Common myeloid progenitor, CD34-positive (primary cell): ENCODE measurements at regions not wholly inside any gene's neighbourhood (a gene's known extent, or its start where the extent isn't known, plus 50 kb on each side); places are given as distances from the start of the nearest gene placed in this dataset.

Source experiments
- CTCF ChIA-PET: fragments of 350-600 bp; sonication (Branson Sonifier 250); formaldehyde crosslinking; loops from one replicate; lab custom pipeline; 2021; ENCODE audit warnings: antibody characterized with exemption; lab: Charles Lee
- POLR2A ChIA-PET: fragments of 350-600 bp; sonication (Branson Sonifier 250); formaldehyde crosslinking; loops from one replicate; lab custom pipeline; 2021; ENCODE audit warnings: antibody characterized with exemption; lab: Charles Lee
- DNase-seq, 3 donors: peaks; one replicate each; pipeline versions ENCODE4 v3.0.0 to v3.0.0-alpha.2; 2013
- H3K27ac ChIP-seq, 2 experiments: 1 replicate in 1 of 2; 2 replicates in 1 of 2; pipeline ENCODE4 v1.7.0; 2013; ENCODE audit warnings: inconsistent platforms in 2 of 2, low read length in 2 of 2, mild to moderate bottlenecking in 2 of 2, low read depth in 1 of 2, moderate library complexity in 1 of 2; ENCODE audit not compliant: severe bottlenecking in 2 of 2, insufficient read depth in 1 of 2, poor library complexity in 1 of 2
- H3K27me3 ChIP-seq, 5 experiments: replicated peaks in 2 of 5; 1 replicate in 3 of 5; 2 replicates in 2 of 5; pipeline versions ENCODE4 v1.6.1 to v1.7.0; 2013; ENCODE audit warnings: low read length in 4 of 5, mild to moderate bottlenecking in 2 of 5, moderate library complexity in 2 of 5, inconsistent platforms in 1 of 5; ENCODE audit not compliant: insufficient read depth in 5 of 5, control insufficient read depth in 4 of 5
- H3K36me3 ChIP-seq, 4 experiments: 1 replicate in 2 of 4; 2 replicates in 2 of 4; pipeline versions ENCODE4 v1.6.1 to v1.7.0; 2013; ENCODE audit warnings: low read length in 3 of 4, control low read depth in 1 of 4, mild to moderate bottlenecking in 1 of 4; ENCODE audit not compliant: control insufficient read depth in 4 of 4, insufficient read depth in 4 of 4
- H3K4me1 ChIP-seq, 4 experiments: 1 replicate in 3 of 4; 2 replicates in 1 of 4; pipeline versions ENCODE4 v1.6.1 to v1.7.1; 2013; ENCODE audit warnings: low read length in 3 of 4, mild to moderate bottlenecking in 3 of 4, control low read depth in 1 of 4, inconsistent platforms in 1 of 4, moderate library complexity in 1 of 4; ENCODE audit not compliant: control insufficient read depth in 4 of 4, insufficient read depth in 4 of 4; ENCODE audit errors: control extremely low read depth in 1 of 4
- H3K4me3 ChIP-seq, 7 experiments: 1 replicate in 4 of 7; 2 replicates in 3 of 7; pipeline versions ENCODE4 v1.5.1 to v1.7.0; 2013; ENCODE audit warnings: mild to moderate bottlenecking in 7 of 7, low read length in 6 of 7, moderate library complexity in 6 of 7, inconsistent platforms in 2 of 7, low read depth in 2 of 7, control low read depth in 1 of 7; ENCODE audit not compliant: insufficient read depth in 4 of 7, control insufficient read depth in 1 of 7; ENCODE audit errors: extremely low read depth in 1 of 7
- H3K9me3 ChIP-seq, 5 experiments: 1 replicate in 4 of 5; 2 replicates in 1 of 5; pipeline versions ENCODE4 v1.6.1 to v1.7.1; 2013; ENCODE audit warnings: low read length in 4 of 5, mild to moderate bottlenecking in 2 of 5, inconsistent platforms in 1 of 5, low read depth in 1 of 5, moderate library complexity in 1 of 5; ENCODE audit not compliant: control insufficient read depth in 4 of 5, insufficient read depth in 2 of 5; ENCODE audit errors: control extremely low read depth in 1 of 5
- WGBS: methylation state at CpG from one replicate; pipeline ENCODE4 v1.1.5; 2013; ENCODE audit not compliant: insufficient coverage; 5-methylcytosine and 5-hydroxymethylcytosine counted together

GRCh38 chr17:71188811-71189492, 931.9 kb upstream of the SOX9 start:
- no peak overlapping the region for H3K4me3 ChIP-seq
- no CpG with 5 or more reads among the region's 2 CpGs for WGBS
- H3K9me3 ChIP-seq = no peaks in the 10 kb centered on the region
- no peak for DNase-seq
- no peaks in the 10 kb centered on the region for H3K27me3 ChIP-seq
- ChIA-PET CTCF (no interaction called here), POLR2A (no interaction called here)
- no peaks in the 10 kb centered on the region for H3K4me1 ChIP-seq
- no peaks in the 10 kb centered on the region for H3K36me3 ChIP-seq
- no peak overlapping the region for H3K27ac ChIP-seq

- DNase-seq = no peak
- Histone ChIP-seq H3K27ac (no peak overlapping the region), H3K4me1 (no peaks in the 10 kb centered on the region), H3K9me3 (no peaks in the 10 kb centered on the region), H3K27me3 (no peaks in the 10 kb centered on the region), H3K36me3 (no peaks in the 10 kb centered on the region), H3K4me3 (no peak overlapping the region)
- ChIA-PET CTCF (no interaction called here), POLR2A (no interaction called here)
- WGBS = 50% methylated on average over 1 of the region's 4 CpGs
These were observed 931.4 kb upstream of the SOX9 start for GRCh38 chr17:71189493-71189831.

GRCh38 chr17:71192039-71192555, 928.7 kb upstream of the SOX9 start:
- Histone ChIP-seq H3K36me3 (no peaks in the 10 kb centered on the region), H3K4me3 (no peak overlapping the region), H3K9me3 (peaks cover 0 to 3% (median 0%) of the 10 kb centered on the region in 5 experiments), H3K4me1 (no peaks in the 10 kb centered on the region), H3K27ac (no peak overlapping the region), H3K27me3 (no peaks in the 10 kb centered on the region)
- DNase-seq = no peak
- WGBS = no CpG with 5 or more reads among the region's 2 CpGs
- POLR2A ChIA-PET = no interaction called here
- CTCF ChIA-PET = no interaction called here

GRCh38 chr17:71192848-71193247, 928.0 kb upstream of the SOX9 start:
- H3K36me3 ChIP-seq = no peaks in the 10 kb centered on the region
- POLR2A ChIA-PET = no interaction called here
- CTCF ChIA-PET = no interaction called here
- H3K27ac ChIP-seq = no peak overlapping the region
- no peak overlapping the region for H3K4me3 ChIP-seq
- no peaks in the 10 kb centered on the region for H3K4me1 ChIP-seq
- H3K27me3 ChIP-seq = no peaks in the 10 kb centered on the region
- peaks cover 0 to 3% (median 0%) of the 10 kb centered on the region in 5 experiments for H3K9me3 ChIP-seq
- no CpG with 5 or more reads among the region's 2 CpGs for WGBS
- DNase-seq = no peak

- Histone ChIP-seq H3K27ac (no peak overlapping the region), H3K4me3 (no peak overlapping the region), H3K27me3 (no peaks in the 10 kb centered on the region), H3K4me1 (no peaks in the 10 kb centered on the region), H3K9me3 (peaks cover 0 to 3% (median 0%) of the 10 kb centered on the region in 5 experiments), H3K36me3 (no peaks in the 10 kb centered on the region)
- POLR2A ChIA-PET = no interaction called here
- no CpG with 5 or more reads among the region's 1 CpG for WGBS
- CTCF ChIA-PET = no interaction called here
- no peak for DNase-seq
These were observed 920.2 kb upstream of the SOX9 start for GRCh38 chr17:71200597-71200996.

GRCh38 chr17:71201639-71202038, 919.2 kb upstream of the SOX9 start:
- CTCF ChIA-PET = no interaction called here
- Histone ChIP-seq H3K4me1 (no peaks in the 10 kb centered on the region), H3K27me3 (no peaks in the 10 kb centered on the region), H3K36me3 (no peaks in the 10 kb centered on the region), H3K27ac (no peak overlapping the region), H3K4me3 (no peak overlapping the region), H3K9me3 (no peaks in the 10 kb centered on the region)
- DNase-seq = no peak
- POLR2A ChIA-PET = no interaction called here
- WGBS = no CpG with 5 or more reads among the region's 2 CpGs

- Histone ChIP-seq H3K4me3 (no peak overlapping the region), H3K27ac (no peak overlapping the region), H3K9me3 (no peaks in the 10 kb centered on the region), H3K36me3 (no peaks in the 10 kb centered on the region), H3K27me3 (no peaks in the 10 kb centered on the region), H3K4me1 (no peaks in the 10 kb centered on the region)
- ChIA-PET POLR2A (no interaction called here), CTCF (no interaction called here)
- DNase-seq = no peak
- 100% methylated on average over 1 of the region's 2 CpGs for WGBS
These were observed 918.4 kb upstream of the SOX9 start for GRCh38 chr17:71202449-71202848.
